KMS-11 (cell line): ENCODE measurements at regions not wholly inside any gene's neighbourhood (a gene's known extent, or its start where the extent isn't known, plus 50 kb on each side); places are given as distances from the start of the nearest gene placed in this dataset.
"Not testable (repeated sequence)": the region's sequence is repeated elsewhere in the genome, so short reads cannot be mapped to it uniquely, and the experiment has no call there.

Experiments used
- H2AFZ ChIP-seq: fragments of 200-600 bp; sonication (generic); 2 replicates; pipeline ENCODE4 v1.6.1; 2016; ENCODE audit warnings: antibody characterized with exemption, mixed run types, low read depth
- H3K27ac ChIP-seq: fragments of 200-600 bp; sonication (generic); 2 replicates; pipeline ENCODE4 v1.6.1; 2016; ENCODE audit warnings: mild to moderate bottlenecking, mixed run types
- H3K27me3 ChIP-seq: fragments of 200-600 bp; sonication (generic); 2 replicates; pipeline ENCODE4 v1.6.1; 2017; ENCODE audit warnings: mild to moderate bottlenecking, low read depth, mixed run types, moderate library complexity; ENCODE audit not compliant: insufficient read depth
- H3K36me3 ChIP-seq: fragments of 200-600 bp; sonication (generic); 2 replicates; pipeline ENCODE4 v1.6.1; 2017; ENCODE audit warnings: mild to moderate bottlenecking, mixed run types; ENCODE audit not compliant: insufficient read depth
- H3K4me1 ChIP-seq: fragments of 200-600 bp; sonication (generic); 2 replicates; pipeline ENCODE4 v1.6.1; 2016; ENCODE audit warnings: mild to moderate bottlenecking, low read depth, mixed run types; ENCODE audit not compliant: poor library complexity, severe bottlenecking
- H3K4me2 ChIP-seq: fragments of 200-600 bp; sonication (generic); 2 replicates; pipeline ENCODE4 v1.7.0; 2016; ENCODE audit warnings: mild to moderate bottlenecking, mixed run types
- H3K4me3 ChIP-seq: fragments of 200-600 bp; sonication (generic); IDR thresholded peaks from 2 replicates; pipeline ENCODE4 v1.6.1; 2017; ENCODE audit warnings: low read depth, low read length, mixed read lengths; ENCODE audit not compliant: insufficient read depth
- H3K79me2 ChIP-seq: fragments of 200-600 bp; sonication (generic); 2 replicates; pipeline ENCODE4 v1.6.1; 2016; ENCODE audit warnings: low read depth, mixed run types; ENCODE audit not compliant: insufficient read depth
- H3K9ac ChIP-seq: fragments of 200-600 bp; sonication (generic); 2 replicates; pipeline ENCODE4 v1.6.1; 2016; ENCODE audit warnings: mild to moderate bottlenecking, mixed run types
- H4K20me1 ChIP-seq: fragments of 200-600 bp; sonication (generic); 2 replicates; pipeline ENCODE4 v1.6.1; 2016; ENCODE audit warnings: mild to moderate bottlenecking, mixed run types; ENCODE audit not compliant: insufficient read depth
- TF ChIP-seq, protein P1 (sequence below): fragments of 200-600 bp; sonication (generic); conservative IDR thresholded peaks from 2 replicates; pipeline ENCODE4 v1.6.1; 2017; ENCODE audit warnings: low read depth, mild to moderate bottlenecking, antibody characterized with exemption, low read length, moderate library complexity, mixed read lengths

DNA sequence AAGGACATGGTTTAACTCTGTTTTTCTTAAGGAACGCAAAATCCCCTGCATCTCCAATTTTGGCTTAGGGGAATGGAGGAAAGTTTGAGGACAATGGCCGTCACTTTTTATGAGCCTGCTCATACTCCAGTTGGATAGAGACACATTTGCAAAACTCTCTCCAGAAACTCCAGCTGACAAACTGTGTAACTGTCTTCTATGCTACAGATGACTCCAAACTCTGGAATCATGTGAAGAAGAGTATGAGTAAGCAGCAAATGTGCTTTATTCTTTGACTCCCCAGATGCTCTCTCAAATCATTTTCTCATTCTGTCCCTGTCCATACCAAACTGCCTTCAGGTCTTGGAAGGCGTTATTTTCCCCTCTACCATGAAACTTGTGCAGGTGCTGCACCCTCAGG, 226.5 kb upstream of the GPR149 start:
- TF ChIP-seq, protein P1, sequence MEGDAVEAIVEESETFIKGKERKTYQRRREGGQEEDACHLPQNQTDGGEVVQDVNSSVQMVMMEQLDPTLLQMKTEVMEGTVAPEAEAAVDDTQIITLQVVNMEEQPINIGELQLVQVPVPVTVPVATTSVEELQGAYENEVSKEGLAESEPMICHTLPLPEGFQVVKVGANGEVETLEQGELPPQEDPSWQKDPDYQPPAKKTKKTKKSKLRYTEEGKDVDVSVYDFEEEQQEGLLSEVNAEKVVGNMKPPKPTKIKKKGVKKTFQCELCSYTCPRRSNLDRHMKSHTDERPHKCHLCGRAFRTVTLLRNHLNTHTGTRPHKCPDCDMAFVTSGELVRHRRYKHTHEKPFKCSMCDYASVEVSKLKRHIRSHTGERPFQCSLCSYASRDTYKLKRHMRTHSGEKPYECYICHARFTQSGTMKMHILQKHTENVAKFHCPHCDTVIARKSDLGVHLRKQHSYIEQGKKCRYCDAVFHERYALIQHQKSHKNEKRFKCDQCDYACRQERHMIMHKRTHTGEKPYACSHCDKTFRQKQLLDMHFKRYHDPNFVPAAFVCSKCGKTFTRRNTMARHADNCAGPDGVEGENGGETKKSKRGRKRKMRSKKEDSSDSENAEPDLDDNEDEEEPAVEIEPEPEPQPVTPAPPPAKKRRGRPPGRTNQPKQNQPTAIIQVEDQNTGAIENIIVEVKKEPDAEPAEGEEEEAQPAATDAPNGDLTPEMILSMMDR, result no peak
- no peaks in the 10 kb centered on the region for H3K79me2 ChIP-seq

DNA sequence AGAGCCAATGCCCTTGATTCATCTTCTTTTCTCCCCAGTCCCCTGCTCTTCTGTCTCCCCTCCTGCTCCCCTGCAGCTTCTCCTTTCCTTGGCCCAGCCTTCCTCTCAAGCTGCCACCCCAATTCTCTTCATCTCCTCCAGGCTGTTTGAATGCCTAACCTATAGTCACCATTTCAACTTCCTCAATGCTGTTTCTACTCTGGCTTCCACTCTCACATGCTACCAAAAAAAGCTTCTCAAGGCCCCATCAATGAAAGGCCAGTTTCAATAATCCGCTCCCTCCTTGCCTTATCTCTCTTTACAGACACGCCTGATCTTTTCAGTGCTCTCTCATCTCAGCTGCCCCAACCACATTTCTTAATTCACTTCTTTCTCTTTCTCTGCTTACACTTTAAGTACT, 212.2 kb upstream of the GPR149 start:
- H3K36me3 ChIP-seq, result no peaks in the 10 kb centered on the region
- H3K9ac ChIP-seq, result no peak overlapping the region
- no peaks in the 10 kb centered on the region for H4K20me1 ChIP-seq
- no peaks in the 10 kb centered on the region for H3K4me1 ChIP-seq
- TF ChIP-seq, protein P1, result no peak
- no peaks in the 10 kb centered on the region for H3K79me2 ChIP-seq
- no peak overlapping the region for H3K27ac ChIP-seq
- H3K4me2 ChIP-seq, result no peak overlapping the region
- no peak overlapping the region for H3K4me3 ChIP-seq
- H2AFZ ChIP-seq, result no peak overlapping the region
- H3K27me3 ChIP-seq, result no peaks in the 10 kb centered on the region

More for the DNA sequence above, 226.5 kb upstream of the GPR149 start:
- Histone ChIP-seq H3K4me3 (no peak overlapping the region), H3K4me2 (no peak overlapping the region), H3K4me1 (no peaks in the 10 kb centered on the region), H3K36me3 (no peaks in the 10 kb centered on the region), H3K9ac (no peak overlapping the region), H2AFZ (no peak overlapping the region), H3K27me3 (no peaks in the 10 kb centered on the region), H4K20me1 (no peaks in the 10 kb centered on the region), H3K27ac (no peak overlapping the region)

DNA sequence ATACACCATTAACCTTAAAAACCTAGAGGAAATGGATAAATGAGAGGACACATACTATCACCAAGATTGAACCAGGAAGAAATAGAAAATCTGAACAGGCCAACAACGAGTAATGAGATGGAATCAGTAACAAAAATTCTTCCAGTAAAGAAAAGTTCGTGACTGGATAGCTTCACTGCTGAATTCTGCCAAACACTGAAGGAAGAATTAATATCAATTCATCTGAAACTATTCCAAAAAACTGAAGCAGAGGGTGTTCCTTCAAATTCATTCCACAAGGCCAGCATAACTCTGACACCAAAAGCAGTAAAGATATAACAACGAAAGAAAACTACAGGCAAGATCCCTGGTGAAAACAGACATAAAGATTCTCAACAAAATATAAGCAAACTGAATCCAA, 195.8 kb upstream of the GPR149 start:
- H3K9ac ChIP-seq, result no peak overlapping the region
- no peaks in the 10 kb centered on the region for H3K27me3 ChIP-seq
- H3K4me1 ChIP-seq, result no peaks in the 10 kb centered on the region
- H3K36me3 ChIP-seq, result no peaks in the 10 kb centered on the region
- H4K20me1 ChIP-seq, result no peaks in the 10 kb centered on the region
- no peaks in the 10 kb centered on the region for H3K79me2 ChIP-seq
- H3K4me3 ChIP-seq, result no peak overlapping the region
- H3K27ac ChIP-seq, result no peak overlapping the region
- no peak overlapping the region for H2AFZ ChIP-seq
- no peak overlapping the region for H3K4me2 ChIP-seq
- TF ChIP-seq, protein P1, result no peak

DNA sequence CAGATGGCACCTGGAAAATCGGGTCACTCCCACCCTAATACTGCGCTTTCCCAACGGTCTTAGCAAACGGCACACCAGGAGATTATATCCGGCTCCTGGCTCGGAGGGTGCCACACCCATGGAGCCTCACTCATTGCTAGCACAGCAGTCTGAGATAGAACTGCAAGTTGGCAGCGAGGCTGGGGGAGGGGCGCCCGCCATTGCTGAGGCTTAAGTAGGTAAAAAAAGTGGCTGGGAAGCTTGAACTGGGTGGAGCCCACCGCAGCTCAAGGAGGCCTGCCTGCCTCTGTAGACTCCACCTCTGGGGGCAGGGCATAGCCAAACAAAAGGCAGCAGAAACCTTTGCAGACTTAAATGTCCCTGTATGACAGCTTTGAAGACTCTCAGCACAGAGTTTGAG, 189.6 kb upstream of the GPR149 start:
- not testable (repeated sequence) for H3K27ac ChIP-seq, H3K4me2 ChIP-seq, H2AFZ ChIP-seq, H3K9ac ChIP-seq, H3K4me1 ChIP-seq, H3K79me2 ChIP-seq, H4K20me1 ChIP-seq, H3K27me3 ChIP-seq, H3K4me3 ChIP-seq, H3K36me3 ChIP-seq

DNA sequence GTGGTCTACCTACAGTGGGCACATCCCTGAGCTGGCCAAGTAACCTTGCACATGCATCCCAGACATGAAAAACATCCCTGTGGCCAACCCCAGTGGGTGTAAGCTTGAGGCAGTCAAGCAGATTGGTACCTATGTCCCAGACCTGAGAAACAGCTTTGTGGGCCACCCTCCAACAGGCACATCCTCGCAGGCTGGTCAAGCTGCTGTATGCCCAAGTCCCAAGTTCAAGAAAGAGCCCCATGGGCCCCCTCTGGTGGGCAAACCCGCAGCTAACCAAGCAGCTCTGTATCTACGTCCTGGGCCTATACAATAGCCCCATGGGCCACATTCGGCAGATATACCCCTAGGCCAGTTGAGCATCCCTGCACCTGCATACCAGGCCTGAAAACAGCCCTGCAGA, 186.3 kb upstream of the GPR149 start:
- no peaks in the 10 kb centered on the region for H3K79me2 ChIP-seq
- H3K9ac ChIP-seq, result no peak overlapping the region
- H4K20me1 ChIP-seq, result no peaks in the 10 kb centered on the region
- no peaks in the 10 kb centered on the region for H3K27me3 ChIP-seq
- no peak overlapping the region for H3K4me3 ChIP-seq
- no peak overlapping the region for H3K27ac ChIP-seq
- H2AFZ ChIP-seq, result no peak overlapping the region
- no peaks in the 10 kb centered on the region for H3K4me1 ChIP-seq
- TF ChIP-seq, protein P1, result no peak
- H3K36me3 ChIP-seq, result no peaks in the 10 kb centered on the region
- no peak overlapping the region for H3K4me2 ChIP-seq
